ENCODE measurements at regions not wholly inside any gene's neighbourhood (a gene's known extent, or its start where the extent isn't known, plus 50 kb on each side); places are given as distances from the start of the nearest gene placed in this dataset.

DNA sequence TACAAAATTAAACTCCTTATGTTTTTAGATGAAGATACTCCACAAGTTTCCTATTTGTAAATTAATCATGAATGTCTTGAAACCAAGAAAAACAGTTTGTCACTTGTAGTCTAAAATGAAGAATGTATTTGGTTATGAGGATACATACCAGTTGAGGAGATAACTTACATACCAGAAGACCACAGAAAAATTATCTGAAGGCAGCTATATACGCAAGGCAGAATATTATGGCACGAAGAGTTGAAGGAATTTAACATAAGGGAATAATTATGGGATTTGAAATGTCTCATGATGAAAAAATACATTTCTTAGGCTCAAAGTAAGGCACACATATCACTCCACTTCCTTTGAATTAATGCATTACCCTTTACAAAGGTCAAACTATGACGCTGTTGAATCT, 73.3 kb downstream of the IFI44 start:
- TF ChIP-seq CTCF (IDR thresholded peaks at IDR 0.05): no peak
- no peak for TF ChIP-seq EP300 (IDR thresholded peaks at IDR 0.05; ENCODE audit: low read depth)
- TF ChIP-seq POLR2A (IDR thresholded peaks at IDR 0.05): no peak
